ENCODE measurements at regions not wholly inside any gene's neighbourhood (a gene's known extent, or its start where the extent isn't known, plus 50 kb on each side); places are given as distances from the start of the nearest gene placed in this dataset.

- TF ChIP-seq, protein P1, sequence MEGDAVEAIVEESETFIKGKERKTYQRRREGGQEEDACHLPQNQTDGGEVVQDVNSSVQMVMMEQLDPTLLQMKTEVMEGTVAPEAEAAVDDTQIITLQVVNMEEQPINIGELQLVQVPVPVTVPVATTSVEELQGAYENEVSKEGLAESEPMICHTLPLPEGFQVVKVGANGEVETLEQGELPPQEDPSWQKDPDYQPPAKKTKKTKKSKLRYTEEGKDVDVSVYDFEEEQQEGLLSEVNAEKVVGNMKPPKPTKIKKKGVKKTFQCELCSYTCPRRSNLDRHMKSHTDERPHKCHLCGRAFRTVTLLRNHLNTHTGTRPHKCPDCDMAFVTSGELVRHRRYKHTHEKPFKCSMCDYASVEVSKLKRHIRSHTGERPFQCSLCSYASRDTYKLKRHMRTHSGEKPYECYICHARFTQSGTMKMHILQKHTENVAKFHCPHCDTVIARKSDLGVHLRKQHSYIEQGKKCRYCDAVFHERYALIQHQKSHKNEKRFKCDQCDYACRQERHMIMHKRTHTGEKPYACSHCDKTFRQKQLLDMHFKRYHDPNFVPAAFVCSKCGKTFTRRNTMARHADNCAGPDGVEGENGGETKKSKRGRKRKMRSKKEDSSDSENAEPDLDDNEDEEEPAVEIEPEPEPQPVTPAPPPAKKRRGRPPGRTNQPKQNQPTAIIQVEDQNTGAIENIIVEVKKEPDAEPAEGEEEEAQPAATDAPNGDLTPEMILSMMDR (IDR thresholded peaks at IDR 0.05; ENCODE audit: low read depth, low read length, poor library complexity, severe bottlenecking), result no peak
- TF ChIP-seq EZH2phosphoT487 (IDR thresholded peaks at IDR 0.05; ENCODE audit: borderline replicate concordance, low read length), result no peak
Measured at GRCh38 chr13:78770601-78771000, 111.6 kb upstream of the OBI1 start.
